Hematopoietic multipotent progenitor cell treated with erythropoietin and hydrocortisone succinate and interleukin-3 and kit ligand, for 6 days (in vitro differentiated cells): ENCODE measurements at regions not wholly inside any gene's neighbourhood (a gene's known extent, or its start where the extent isn't known, plus 50 kb on each side); places are given as distances from the start of the nearest gene placed in this dataset.

Experiments
- DNase-seq: peaks from one replicate; pipeline ENCODE4 v3.0.0-alpha.2; 2015

GRCh38 chr9:117485176-117485575 is 70.3 kb upstream of the ASTN2 start:
- no peak for DNase-seq

GRCh38 chr9:117480729-117481128 is 65.9 kb upstream of the ASTN2 start:
- no peak for DNase-seq

DNA sequence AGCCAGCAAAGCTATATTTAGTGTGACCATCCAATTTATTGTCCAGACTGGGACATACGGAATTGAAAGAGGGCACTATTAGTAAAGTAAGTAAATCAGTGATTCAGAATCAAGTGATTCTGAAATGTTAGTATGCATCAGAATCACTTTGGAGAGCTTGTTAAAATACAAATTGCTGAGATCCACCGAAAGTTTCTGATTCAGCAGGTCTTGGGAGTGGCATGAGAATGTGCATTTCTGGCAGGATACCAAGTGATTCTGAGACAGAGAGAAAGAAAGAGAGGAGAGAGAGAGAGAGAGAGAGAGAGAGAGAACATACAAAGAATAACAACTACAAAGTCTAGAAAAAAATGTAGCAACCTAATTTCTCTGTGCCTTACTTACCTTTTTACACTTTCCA is 65.4 kb upstream of the ASTN2 start:
- no peak for DNase-seq

- no peak for DNase-seq
Observed at GRCh38 chr9:117473293-117473692, 58.4 kb upstream of the ASTN2 start.

- no peak for DNase-seq
Observed at GRCh38 chr9:117470902-117471301, 56.0 kb upstream of the ASTN2 start.

- DNase-seq, result no peak
Observed at GRCh38 chr9:117470455-117470854, 55.6 kb upstream of the ASTN2 start.

DNA sequence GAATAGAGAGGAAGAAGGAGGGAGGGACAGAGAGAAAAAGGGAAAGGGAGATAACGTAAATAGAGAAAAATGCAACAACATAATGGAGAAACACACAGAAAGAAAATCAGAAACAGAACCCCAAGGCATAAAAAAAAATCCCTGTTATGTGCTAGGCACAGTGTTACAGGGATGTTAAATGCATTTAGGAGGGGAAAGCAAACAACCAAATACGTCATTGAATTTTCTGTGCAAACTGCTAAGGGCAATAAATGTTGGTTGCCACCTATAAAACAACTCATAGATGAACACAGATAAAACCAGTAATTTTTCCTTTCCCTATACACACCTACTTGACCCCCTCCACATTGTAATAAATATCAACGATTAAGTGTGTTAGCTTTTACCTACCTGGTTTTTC is 51.3 kb upstream of the ASTN2 start:
- no peak for DNase-seq

GRCh38 chr9:117465706-117466105 is 50.8 kb upstream of the ASTN2 start:
- no peak for DNase-seq

DNA sequence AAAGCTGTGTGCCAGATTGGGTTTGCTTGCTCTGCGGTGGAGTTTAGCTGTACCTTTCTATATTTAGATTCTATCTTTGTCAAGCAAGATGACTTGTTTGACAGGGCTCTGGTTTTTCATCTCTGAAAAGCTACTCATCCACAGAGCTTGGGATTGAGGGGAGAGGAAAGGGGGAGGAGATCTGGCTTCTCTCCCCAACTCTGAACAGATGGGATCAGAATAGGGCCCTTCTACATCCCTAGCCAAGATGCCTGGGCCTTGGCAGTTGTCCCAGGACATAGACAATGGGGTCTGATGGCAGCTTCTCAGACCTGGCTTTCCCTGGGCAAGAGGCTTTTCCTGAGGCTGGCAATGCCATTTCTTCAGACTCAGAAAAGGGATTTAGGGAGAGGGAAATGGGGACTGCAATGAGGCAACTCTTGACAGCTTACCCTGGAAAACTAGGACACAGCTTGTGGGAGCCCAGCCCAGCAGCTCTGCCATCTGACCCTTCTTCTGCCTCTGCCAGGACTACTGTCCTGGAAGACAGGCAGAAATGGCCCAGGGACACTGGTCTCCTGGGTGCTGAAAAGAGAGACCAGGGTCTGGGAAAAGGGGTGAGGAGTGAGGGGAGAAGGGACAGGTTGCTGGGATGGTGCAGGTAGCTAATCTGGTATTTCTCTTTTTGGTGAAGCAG is 50.2 kb upstream of the ASTN2 start:
- DNase-seq, result no peak
